DND-41 (cell line): ENCODE measurements at regions not wholly inside any gene's neighbourhood (a gene's known extent, or its start where the extent isn't known, plus 50 kb on each side); places are given as distances from the start of the nearest gene placed in this dataset.

Experiments used
- ATAC-seq: fragments of 200-7000 bp; cut with Tn5 transposase; 3 replicates; pipeline ENCODE4 v1.9.1; 2021; ENCODE audit warnings: low read depth; ENCODE audit not compliant: insufficient read depth
- DNase-seq: peaks from one replicate; pipeline ENCODE4 v3.0.0-alpha.2; 2020
- H2AFZ ChIP-seq: 2 replicates; pipeline ENCODE4 v1.6.0; 2012; ENCODE audit warnings: low read depth, low read length
- H3K27ac ChIP-seq: 2 replicates; pipeline ENCODE4 v1.5.1; 2012; ENCODE audit warnings: low read length, inconsistent platforms
- H3K27me3 ChIP-seq: fragments of 200-600 bp; sonication (generic); 2 replicates; pipeline ENCODE4 v1.6.0; 2012; ENCODE audit warnings: low read length, mild to moderate bottlenecking, inconsistent platforms; ENCODE audit not compliant: insufficient read depth, poor library complexity
- H3K36me3 ChIP-seq: 2 replicates; pipeline ENCODE4 v1.5.1; 2012; ENCODE audit warnings: low read length, inconsistent platforms; ENCODE audit not compliant: insufficient read depth
- H3K4me1 ChIP-seq: 2 replicates; pipeline ENCODE4 v1.5.1; 2012; ENCODE audit warnings: mild to moderate bottlenecking, low read length; ENCODE audit not compliant: insufficient read depth
- H3K4me2 ChIP-seq: 2 replicates; pipeline ENCODE4 v1.6.0; 2012; ENCODE audit warnings: mild to moderate bottlenecking, moderate library complexity, low read length, inconsistent platforms; ENCODE audit not compliant: insufficient read depth
- H3K4me3 ChIP-seq, 2 experiments: fragments of 200-600 bp in 1 of 2; shearing (Covaris generic) in 1 of 2; 2 replicates each; pipeline ENCODE4 v1.5.1; 2012 to 2016; ENCODE audit warnings: inconsistent platforms in 2 of 2, low read length in 2 of 2, mild to moderate bottlenecking in 2 of 2, low read depth in 1 of 2, moderate library complexity in 1 of 2
- H3K79me2 ChIP-seq: 2 replicates; pipeline ENCODE4 v1.6.0; 2012; ENCODE audit warnings: low read length, inconsistent platforms; ENCODE audit not compliant: insufficient read depth
- H3K9ac ChIP-seq: 2 replicates; pipeline ENCODE4 v1.6.0; 2012; ENCODE audit warnings: low read depth, mild to moderate bottlenecking, inconsistent platforms, low read length, moderate library complexity
- H3K9me3 ChIP-seq: 2 replicates; pipeline ENCODE4 v1.5.1; 2012; ENCODE audit warnings: low read length, moderate library complexity, mild to moderate bottlenecking, inconsistent platforms; ENCODE audit not compliant: insufficient read depth, severe bottlenecking
- H4K20me1 ChIP-seq: 2 replicates; pipeline ENCODE4 v1.6.0; 2012; ENCODE audit warnings: low read length; ENCODE audit not compliant: insufficient read depth
- EZH2 ChIP-seq: IDR thresholded peaks from 3 replicates; pipeline ENCODE4 v1.6.1; 2012; ENCODE audit warnings: borderline replicate concordance, low read depth, mild to moderate bottlenecking, moderate library complexity, low read length, inconsistent platforms; ENCODE audit not compliant: severe bottlenecking
- TF ChIP-seq, protein P1 (sequence below): IDR thresholded peaks from 2 replicates; pipeline ENCODE4 v1.5.1; 2012; ENCODE audit warnings: borderline replicate concordance, low read length, moderate library complexity, mild to moderate bottlenecking; ENCODE audit not compliant: poor library complexity, severe bottlenecking; ENCODE audit errors: extremely low read depth

DNA sequence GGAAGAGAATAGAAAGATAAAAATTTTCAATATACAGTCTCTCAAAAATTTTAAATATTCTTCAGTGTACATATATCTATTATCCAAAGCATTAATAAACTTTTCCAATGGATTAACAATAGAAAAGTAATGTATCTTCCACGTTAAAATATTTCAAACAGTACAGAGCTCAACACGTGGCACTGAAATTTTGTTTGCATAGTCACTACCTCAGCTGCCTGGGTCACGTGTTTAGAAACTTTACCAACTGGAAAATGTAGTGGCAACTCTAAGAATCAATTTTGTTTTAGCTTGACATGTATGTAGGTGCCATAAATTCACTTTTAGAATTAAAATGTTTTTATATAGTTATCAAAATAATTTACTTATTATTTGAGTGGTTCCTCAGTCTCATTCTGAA, 85.3 kb downstream of the CNTN3 start:
- Histone ChIP-seq H3K4me1 (no peaks in the 10 kb centered on the region), H4K20me1 (no peaks in the 10 kb centered on the region), H3K36me3 (no peaks in the 10 kb centered on the region), H3K27me3 (no peaks in the 10 kb centered on the region), H2AFZ (no peak overlapping the region), H3K4me3 (no peak overlapping the region), H3K9me3 (no peaks in the 10 kb centered on the region), H3K79me2 (no peaks in the 10 kb centered on the region), H3K9ac (no peak overlapping the region), H3K27ac (no peak overlapping the region), H3K4me2 (no peak overlapping the region)
- ATAC-seq (no peak), DNase-seq (no peak)
- no peak for TF ChIP-seq EZH2

DNA sequence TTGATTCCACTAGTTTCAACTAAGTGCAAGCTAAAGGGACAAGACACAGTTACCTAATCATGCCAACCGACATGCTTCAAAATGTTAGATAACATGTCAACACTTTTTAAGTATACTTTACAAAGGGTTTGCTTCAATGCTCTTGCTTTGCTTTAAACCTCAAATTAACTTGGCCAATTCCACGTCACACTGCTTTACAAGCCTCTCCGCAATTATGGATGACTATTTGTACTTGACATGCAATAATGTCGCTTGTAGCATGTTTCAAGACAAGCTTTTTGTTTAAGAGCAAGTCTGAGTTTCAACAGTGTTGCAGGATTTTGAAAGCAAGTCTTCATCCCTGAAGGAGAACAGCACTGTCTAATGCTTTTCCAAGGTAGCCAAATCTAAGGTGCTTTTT, 86.9 kb downstream of the CNTN3 start:
- H3K4me3 ChIP-seq = no peak overlapping the region
- TF ChIP-seq, protein P1, sequence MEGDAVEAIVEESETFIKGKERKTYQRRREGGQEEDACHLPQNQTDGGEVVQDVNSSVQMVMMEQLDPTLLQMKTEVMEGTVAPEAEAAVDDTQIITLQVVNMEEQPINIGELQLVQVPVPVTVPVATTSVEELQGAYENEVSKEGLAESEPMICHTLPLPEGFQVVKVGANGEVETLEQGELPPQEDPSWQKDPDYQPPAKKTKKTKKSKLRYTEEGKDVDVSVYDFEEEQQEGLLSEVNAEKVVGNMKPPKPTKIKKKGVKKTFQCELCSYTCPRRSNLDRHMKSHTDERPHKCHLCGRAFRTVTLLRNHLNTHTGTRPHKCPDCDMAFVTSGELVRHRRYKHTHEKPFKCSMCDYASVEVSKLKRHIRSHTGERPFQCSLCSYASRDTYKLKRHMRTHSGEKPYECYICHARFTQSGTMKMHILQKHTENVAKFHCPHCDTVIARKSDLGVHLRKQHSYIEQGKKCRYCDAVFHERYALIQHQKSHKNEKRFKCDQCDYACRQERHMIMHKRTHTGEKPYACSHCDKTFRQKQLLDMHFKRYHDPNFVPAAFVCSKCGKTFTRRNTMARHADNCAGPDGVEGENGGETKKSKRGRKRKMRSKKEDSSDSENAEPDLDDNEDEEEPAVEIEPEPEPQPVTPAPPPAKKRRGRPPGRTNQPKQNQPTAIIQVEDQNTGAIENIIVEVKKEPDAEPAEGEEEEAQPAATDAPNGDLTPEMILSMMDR = no peak
- no peak for TF ChIP-seq EZH2

DNA sequence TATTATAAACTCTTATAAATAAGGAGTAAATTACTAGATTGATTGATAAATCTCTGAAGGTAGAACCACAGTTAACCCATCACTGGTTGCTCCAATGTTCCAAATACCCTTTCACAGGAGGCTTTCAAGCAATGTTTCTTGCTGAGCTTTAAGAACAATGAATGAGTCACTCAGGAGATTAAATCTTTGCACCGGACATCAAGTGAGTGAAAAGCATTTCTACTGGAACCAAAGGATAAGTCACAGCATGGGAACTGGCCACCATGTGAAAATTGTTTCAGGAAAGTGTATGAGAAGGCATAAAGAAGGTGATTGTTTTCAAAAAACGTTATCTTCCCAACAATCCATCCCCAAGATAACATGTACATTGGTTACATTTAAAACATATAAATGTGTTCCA, 90.6 kb downstream of the CNTN3 start:
- no peaks in the 10 kb centered on the region for H4K20me1 ChIP-seq
- ATAC-seq = no peak
- TF ChIP-seq EZH2 = no peak
- TF ChIP-seq, protein P1 = no peak
- no peak overlapping the region for H3K9ac ChIP-seq
- no peak overlapping the region for H2AFZ ChIP-seq
- H3K9me3 ChIP-seq = no peaks in the 10 kb centered on the region
- DNase-seq = no peak
- H3K27ac ChIP-seq = no peak overlapping the region
- H3K79me2 ChIP-seq = no peaks in the 10 kb centered on the region
- H3K4me2 ChIP-seq = no peak overlapping the region
- H3K4me1 ChIP-seq = no peaks in the 10 kb centered on the region
- no peak overlapping the region for H3K4me3 ChIP-seq
- no peaks in the 10 kb centered on the region for H3K27me3 ChIP-seq
- no peaks in the 10 kb centered on the region for H3K36me3 ChIP-seq

More for the DNA sequence above, 86.9 kb downstream of the CNTN3 start:
- no peak overlapping the region for H3K4me2 ChIP-seq
- no peaks in the 10 kb centered on the region for H3K27me3 ChIP-seq
- DNase-seq (no peak), ATAC-seq (no peak)
- no peaks in the 10 kb centered on the region for H3K79me2 ChIP-seq
- no peaks in the 10 kb centered on the region for H3K4me1 ChIP-seq
- H3K9me3 ChIP-seq = no peaks in the 10 kb centered on the region
- H2AFZ ChIP-seq = no peak overlapping the region
- no peaks in the 10 kb centered on the region for H4K20me1 ChIP-seq
- no peaks in the 10 kb centered on the region for H3K36me3 ChIP-seq
- H3K9ac ChIP-seq = no peak overlapping the region
- no peak overlapping the region for H3K27ac ChIP-seq

DNA sequence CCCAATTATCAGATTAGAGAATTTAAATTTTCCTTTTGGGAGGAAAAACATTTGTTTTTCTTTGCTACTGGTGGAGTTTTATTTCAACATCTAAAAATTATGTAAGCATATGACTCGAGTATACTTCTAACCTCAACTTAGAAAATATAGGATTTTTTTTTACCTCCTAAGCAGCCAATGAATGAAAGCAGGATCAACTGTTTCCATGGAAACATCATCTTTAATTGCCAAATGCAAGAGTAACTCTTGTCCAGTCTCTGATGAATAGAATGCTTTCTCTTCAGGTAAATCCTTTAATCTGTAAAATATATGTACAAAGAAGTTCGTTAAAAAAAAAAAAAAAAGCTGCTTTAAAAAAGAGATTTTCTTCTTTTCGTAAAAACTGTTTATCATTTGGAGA, 93.6 kb downstream of the CNTN3 start:
- DNase-seq = no peak
- no peak overlapping the region for H2AFZ ChIP-seq
- no peak for ATAC-seq
- H3K9ac ChIP-seq = no peak overlapping the region
- H3K4me3 ChIP-seq = no peak overlapping the region
- no peaks in the 10 kb centered on the region for H3K27me3 ChIP-seq
- H3K4me1 ChIP-seq = no peaks in the 10 kb centered on the region
- H4K20me1 ChIP-seq = no peaks in the 10 kb centered on the region
- TF ChIP-seq, protein P1 = no peak
- no peak for TF ChIP-seq EZH2
- H3K27ac ChIP-seq = no peak overlapping the region
- H3K4me2 ChIP-seq = no peak overlapping the region
- no peaks in the 10 kb centered on the region for H3K79me2 ChIP-seq
- H3K9me3 ChIP-seq = no peaks in the 10 kb centered on the region
- no peaks in the 10 kb centered on the region for H3K36me3 ChIP-seq
